Naive thymus-derived CD8-positive, alpha-beta T cell (primary cell): ENCODE measurements at regions not wholly inside any gene's neighbourhood (a gene's known extent, or its start where the extent isn't known, plus 50 kb on each side); places are given as distances from the start of the nearest gene placed in this dataset.
"Not testable (repeated sequence)": the region's sequence is repeated elsewhere in the genome, so short reads cannot be mapped to it uniquely, and the experiment has no call there.

Experiments
- ATAC-seq, 2 donors: fragments of 150-1000 bp; cut with Tn5 transposase in 1 of 2; sonication (Bioruptor Pico), chemical (Tn5 transposase) in 1 of 2; 1 replicate in 1 of 2; 2 replicates in 1 of 2; pipeline ENCODE4 v1.10.0; 2021; ENCODE audit warnings: mild to moderate bottlenecking in 2 of 2, moderate library complexity in 2 of 2
- POLR2A ChIA-PET: fragments of 350-600 bp; sonication (Branson Sonifier 250); formaldehyde crosslinking; loops from one replicate; lab custom pipeline; 2021; ENCODE audit warnings: antibody characterized with exemption; lab: Charles Lee
- DNase-seq, 10 donors: peaks; one replicate each; pipeline versions ENCODE4 v3.0.0 to v3.0.0-alpha.2; 2020 to 2022
- H3K27ac Mint-ChIP-seq, 10 donors: one replicate each; pipeline ENCODE4 v1.8.0; 2020 to 2022; ENCODE audit warnings: mild to moderate bottlenecking in 10 of 10, mixed read lengths in 10 of 10, moderate library complexity in 4 of 10, inconsistent platforms in 1 of 10
- H3K27me3 Mint-ChIP-seq, 5 donors: one replicate each; pipeline ENCODE4 v1.8.0; 2021 to 2022; ENCODE audit warnings: mixed read lengths in 5 of 5
- H3K36me3 Mint-ChIP-seq, 3 donors: one replicate each; pipeline ENCODE4 v1.8.0; 2020 to 2022; ENCODE audit warnings: mixed read lengths in 3 of 3, mild to moderate bottlenecking in 2 of 3, inconsistent platforms in 1 of 3
- H3K4me1 Mint-ChIP-seq, 4 donors: one replicate each; pipeline ENCODE4 v1.8.0; 2021 to 2022; ENCODE audit warnings: mixed read lengths in 4 of 4
- H3K4me3 Mint-ChIP-seq, 10 donors: one replicate each; pipeline ENCODE4 v1.8.0; 2020 to 2022; ENCODE audit warnings: mild to moderate bottlenecking in 10 of 10, mixed read lengths in 10 of 10, moderate library complexity in 6 of 10, inconsistent platforms in 1 of 10
- H3K9me3 Mint-ChIP-seq, 9 donors: one replicate each; pipeline ENCODE4 v1.8.0; 2020 to 2022; ENCODE audit warnings: mixed read lengths in 9 of 9, mild to moderate bottlenecking in 3 of 9, inconsistent platforms in 1 of 9, moderate library complexity in 1 of 9

DNA sequence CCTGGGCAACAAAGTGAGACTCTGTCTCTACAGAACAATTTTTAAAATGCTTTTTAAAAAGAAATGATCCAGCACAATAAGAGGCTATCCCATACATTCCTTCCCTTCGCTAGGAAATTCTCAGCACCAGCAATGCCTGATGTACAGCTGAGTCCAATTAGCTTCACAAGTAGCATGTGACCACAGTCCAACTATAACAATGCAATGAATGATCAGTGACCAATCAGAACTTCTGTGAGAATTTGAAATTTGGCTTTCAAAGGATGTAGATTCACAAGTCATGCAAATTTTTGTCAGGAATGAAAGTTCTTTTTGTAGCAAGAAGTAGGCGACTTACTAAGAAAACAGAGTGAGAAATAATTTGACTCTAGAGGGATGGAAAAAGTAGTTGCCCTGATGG lies 278.5 kb upstream of the UGT8 start:
- Mint-ChIP-seq H3K27me3 (peaks cover 0 to 7% (median 2%) of the 10 kb centered on the region in 5 donors), H3K4me1 (no peaks in the 10 kb centered on the region), H3K27ac (no peak overlapping the region), H3K4me3 (no peak overlapping the region), H3K9me3 (no peaks in the 10 kb centered on the region), H3K36me3 (no peaks in the 10 kb centered on the region)
- DNase-seq, result no peak
- POLR2A ChIA-PET, result no interaction called here
- no peak for ATAC-seq

DNA sequence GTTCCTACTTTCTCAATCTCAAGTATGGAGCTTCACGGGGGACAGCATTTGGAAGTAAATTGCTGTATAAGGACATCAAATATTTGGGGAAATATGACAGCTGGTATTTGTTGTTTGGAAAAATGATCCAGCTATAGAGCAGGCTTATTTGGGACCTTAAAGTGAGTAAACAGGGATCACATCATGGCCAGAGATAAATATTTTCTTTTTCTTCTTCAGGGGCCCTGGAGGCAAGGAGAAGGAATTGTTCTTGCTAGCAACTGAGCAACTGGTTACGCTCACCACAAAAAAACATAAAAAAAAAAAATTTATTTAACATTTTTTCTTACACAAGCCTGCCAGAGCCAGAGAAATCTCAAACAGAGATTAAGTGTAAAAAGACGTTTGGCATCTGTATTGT lies 277.2 kb upstream of the UGT8 start:
- H3K36me3 Mint-ChIP-seq, result no peaks in the 10 kb centered on the region
- H3K4me1 Mint-ChIP-seq, result no peaks in the 10 kb centered on the region
- no peak overlapping the region for H3K4me3 Mint-ChIP-seq
- DNase-seq (no peak), ATAC-seq (no peak)
- POLR2A ChIA-PET, result no interaction called here
- no peak overlapping the region for H3K27ac Mint-ChIP-seq
- H3K27me3 Mint-ChIP-seq, result peaks cover 0 to 7% (median 2%) of the 10 kb centered on the region in 5 donors
- no peaks in the 10 kb centered on the region for H3K9me3 Mint-ChIP-seq

DNA sequence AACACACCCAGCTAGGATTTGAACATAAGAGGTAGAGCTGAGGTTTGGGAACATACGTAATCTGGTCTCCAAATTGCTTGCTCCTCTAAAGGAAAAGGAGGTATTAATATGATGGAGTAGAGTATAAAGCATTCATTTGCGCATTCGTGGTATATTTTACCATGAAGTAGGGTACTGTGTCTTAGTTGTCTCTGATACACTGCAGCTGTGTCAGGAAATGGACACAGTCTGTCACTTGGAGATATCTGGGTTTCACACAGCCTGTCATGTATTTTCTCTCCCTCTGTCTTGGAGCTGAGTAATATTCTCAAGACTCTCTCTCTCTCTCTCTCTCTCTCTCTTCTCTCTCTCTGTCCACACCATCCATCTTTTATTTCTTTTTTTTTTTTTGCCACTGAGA lies 274.8 kb upstream of the UGT8 start:
- POLR2A ChIA-PET, result no interaction called here
- no peaks in the 10 kb centered on the region for H3K36me3 Mint-ChIP-seq
- peaks cover 0 to 7% (median 2%) of the 10 kb centered on the region in 5 donors for H3K27me3 Mint-ChIP-seq
- H3K4me3 Mint-ChIP-seq, result no peak overlapping the region
- no peaks in the 10 kb centered on the region for H3K9me3 Mint-ChIP-seq
- H3K4me1 Mint-ChIP-seq, result no peaks in the 10 kb centered on the region
- DNase-seq (no peak), ATAC-seq (no peak)
- H3K27ac Mint-ChIP-seq, result no peak overlapping the region

DNA sequence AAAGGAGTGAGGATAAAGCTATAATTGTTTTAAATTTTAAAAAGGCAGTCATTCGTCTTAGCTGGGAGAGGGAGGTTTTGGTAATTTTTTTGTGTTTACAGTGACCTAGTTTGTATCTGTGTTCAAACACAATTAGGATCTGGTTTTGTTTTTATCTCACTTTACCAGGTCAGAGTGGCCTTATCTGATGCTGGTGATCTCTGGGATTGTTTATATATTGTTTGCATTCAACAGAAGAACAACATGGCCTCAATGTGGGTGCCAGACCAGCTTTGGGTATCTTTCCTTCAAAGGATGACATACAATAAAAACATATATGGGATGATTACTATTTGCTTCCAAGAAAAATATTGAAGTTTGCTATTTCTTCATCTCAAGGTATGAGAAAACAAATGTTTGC lies 272.2 kb upstream of the UGT8 start:
- Mint-ChIP-seq H3K27me3 (peaks cover 0 to 11% (median 3%) of the 10 kb centered on the region in 5 donors), H3K36me3 (no peaks in the 10 kb centered on the region), H3K4me3 (no peak overlapping the region), H3K9me3 (peaks cover 0 to 10% (median 0%) of the 10 kb centered on the region in 9 donors), H3K27ac (no peak overlapping the region), H3K4me1 (no peaks in the 10 kb centered on the region)
- DNase-seq (no peak), ATAC-seq (no peak)
- POLR2A ChIA-PET, result no interaction called here

DNA sequence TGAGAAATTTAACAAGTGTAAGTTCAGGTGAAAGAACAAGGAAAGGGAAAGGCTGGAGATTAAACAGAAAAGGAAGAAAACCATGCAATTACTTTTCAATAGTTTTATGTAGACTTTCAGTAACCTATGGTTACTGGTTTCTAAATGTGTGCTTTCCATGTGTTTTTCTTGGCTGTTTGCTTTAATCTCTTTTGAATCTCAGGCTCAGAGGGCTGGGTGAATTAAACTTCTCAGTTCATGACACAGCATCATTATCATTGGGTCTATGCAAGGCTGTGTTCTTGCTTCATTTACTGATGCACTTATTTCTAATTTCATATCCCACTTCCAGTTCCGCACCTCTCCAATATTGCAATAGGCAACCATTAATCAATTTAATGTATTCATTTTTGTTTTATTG lies 266.5 kb upstream of the UGT8 start:
- ATAC-seq (no peak), DNase-seq (no peak)
- Mint-ChIP-seq H3K9me3 (peaks cover 0 to 14% (median 2%) of the 10 kb centered on the region in 9 donors), H3K4me1 (no peaks in the 10 kb centered on the region), H3K27me3 (peaks cover 0 to 8% (median 5%) of the 10 kb centered on the region in 5 donors), H3K4me3 (no peak overlapping the region), H3K27ac (no peak overlapping the region), H3K36me3 (peaks cover 0 to 5% (median 0%) of the 10 kb centered on the region in 3 donors)
- POLR2A ChIA-PET, result no interaction called here

DNA sequence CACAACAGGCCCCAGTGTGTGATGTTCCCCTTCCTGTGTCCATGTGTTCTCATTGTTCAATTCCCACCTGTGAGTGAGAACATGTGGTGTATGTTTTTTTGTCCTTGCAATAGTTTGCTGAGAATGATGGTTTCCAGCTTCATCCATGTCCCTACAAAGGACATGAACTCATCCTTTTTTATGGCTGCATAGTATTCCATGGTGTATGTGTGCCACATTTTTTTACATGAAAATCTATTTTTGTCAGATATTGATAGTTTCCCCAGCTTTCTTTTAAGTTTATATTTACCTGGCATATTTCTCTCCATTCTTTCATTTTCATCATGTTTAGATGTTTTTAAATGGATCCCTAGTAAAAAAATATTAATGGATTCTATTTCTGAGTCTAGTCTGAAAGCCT lies 264.2 kb upstream of the UGT8 start:
- H3K27me3 Mint-ChIP-seq, H3K4me3 Mint-ChIP-seq, H3K36me3 Mint-ChIP-seq, POLR2A ChIA-PET, H3K27ac Mint-ChIP-seq, H3K4me1 Mint-ChIP-seq, DNase-seq, ATAC-seq: not testable (repeated sequence)
- H3K9me3 Mint-ChIP-seq, result peaks cover 0 to 15% (median 4%) of the 10 kb centered on the region in 9 donors

DNA sequence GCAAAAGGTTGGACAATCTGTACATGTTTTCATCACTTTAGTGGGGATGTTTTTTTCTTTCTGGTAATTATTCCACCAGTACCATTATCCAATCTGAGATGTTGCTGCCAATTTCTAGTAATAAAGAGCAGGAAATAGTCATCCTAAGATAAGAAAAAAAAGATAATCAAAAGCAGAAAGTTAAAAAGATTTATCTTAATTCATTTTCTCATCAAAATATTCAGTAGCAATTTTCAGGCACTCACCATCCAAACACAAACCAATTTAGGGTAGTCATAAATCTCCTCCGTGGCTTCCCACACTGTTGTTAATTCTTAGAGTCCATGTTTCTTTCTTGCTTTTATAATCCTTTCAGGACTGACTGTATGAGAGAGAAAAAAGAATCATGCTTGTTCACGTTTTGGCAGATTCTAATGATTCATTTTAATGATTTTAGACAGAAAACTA lies 263.7 kb upstream of the UGT8 start:
- no peak for DNase-seq
- Mint-ChIP-seq H3K4me1 (no peaks in the 10 kb centered on the region), H3K9me3 (peaks cover 0 to 15% (median 4%) of the 10 kb centered on the region in 9 donors), H3K36me3 (peaks cover 0 to 5% (median 0%) of the 10 kb centered on the region in 3 donors), H3K27ac (no peak overlapping the region), H3K27me3 (peaks cover 0 to 9% (median 8%) of the 10 kb centered on the region in 5 donors), H3K4me3 (no peak overlapping the region)
- ATAC-seq, result no peak
- POLR2A ChIA-PET, result no interaction called here

DNA sequence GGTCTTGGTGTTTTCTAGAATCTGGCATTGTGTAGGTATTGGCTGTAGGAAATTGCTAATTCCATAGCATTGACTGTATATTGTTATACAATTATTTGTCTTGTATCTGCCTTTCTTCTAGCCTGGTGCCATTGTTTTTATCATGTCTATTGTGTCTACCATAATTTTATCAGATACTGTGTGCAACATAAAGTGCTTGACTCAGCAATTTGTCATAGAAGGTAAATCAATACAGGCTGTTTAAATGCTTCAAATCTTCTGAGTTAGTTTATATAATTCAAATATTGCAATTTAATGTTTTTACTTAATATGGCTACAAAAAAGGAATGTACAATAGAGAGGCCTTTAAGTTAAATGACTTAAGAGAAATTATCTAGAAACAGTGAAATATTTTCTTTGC lies 263.3 kb upstream of the UGT8 start:
- ATAC-seq, result no peak
- Mint-ChIP-seq H3K4me3 (no peak overlapping the region), H3K27me3 (peaks cover under 1 to 9% (median 8%) of the 10 kb centered on the region in 5 donors), H3K9me3 (peaks cover 0 to 13% (median 4%) of the 10 kb centered on the region in 9 donors), H3K27ac (no peak overlapping the region), H3K4me1 (no peaks in the 10 kb centered on the region), H3K36me3 (peaks cover 0 to 5% (median 0%) of the 10 kb centered on the region in 3 donors)
- POLR2A ChIA-PET, result no interaction called here
- no peak for DNase-seq

DNA sequence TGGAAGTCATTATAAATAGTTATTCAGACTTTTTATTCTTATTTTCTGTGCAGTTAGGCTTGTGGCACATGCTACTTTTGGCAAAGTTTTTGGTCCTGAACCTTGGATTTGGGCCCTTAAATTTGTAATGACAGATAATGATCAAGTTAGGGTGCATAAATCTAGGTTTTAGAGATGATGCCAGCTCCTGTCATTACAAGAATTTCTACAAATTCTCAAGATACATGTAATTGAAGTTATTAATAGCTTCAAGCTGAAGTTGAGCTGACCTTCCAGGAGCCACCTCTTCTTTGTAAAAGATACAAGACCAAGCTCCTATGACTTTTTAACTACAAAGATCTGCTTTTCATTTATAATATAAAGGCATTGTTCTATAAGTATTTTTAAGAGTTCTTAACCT lies 255.6 kb upstream of the UGT8 start:
- DNase-seq, result no peak
- Mint-ChIP-seq H3K27me3 (peaks cover 0 to 7% (median 4%) of the 10 kb centered on the region in 5 donors), H3K36me3 (no peaks in the 10 kb centered on the region), H3K4me1 (no peaks in the 10 kb centered on the region), H3K4me3 (no peak overlapping the region), H3K27ac (no peak overlapping the region), H3K9me3 (peaks cover 0 to 5% (median 0%) of the 10 kb centered on the region in 9 donors)
- no peak for ATAC-seq
- POLR2A ChIA-PET, result no interaction called here

DNA sequence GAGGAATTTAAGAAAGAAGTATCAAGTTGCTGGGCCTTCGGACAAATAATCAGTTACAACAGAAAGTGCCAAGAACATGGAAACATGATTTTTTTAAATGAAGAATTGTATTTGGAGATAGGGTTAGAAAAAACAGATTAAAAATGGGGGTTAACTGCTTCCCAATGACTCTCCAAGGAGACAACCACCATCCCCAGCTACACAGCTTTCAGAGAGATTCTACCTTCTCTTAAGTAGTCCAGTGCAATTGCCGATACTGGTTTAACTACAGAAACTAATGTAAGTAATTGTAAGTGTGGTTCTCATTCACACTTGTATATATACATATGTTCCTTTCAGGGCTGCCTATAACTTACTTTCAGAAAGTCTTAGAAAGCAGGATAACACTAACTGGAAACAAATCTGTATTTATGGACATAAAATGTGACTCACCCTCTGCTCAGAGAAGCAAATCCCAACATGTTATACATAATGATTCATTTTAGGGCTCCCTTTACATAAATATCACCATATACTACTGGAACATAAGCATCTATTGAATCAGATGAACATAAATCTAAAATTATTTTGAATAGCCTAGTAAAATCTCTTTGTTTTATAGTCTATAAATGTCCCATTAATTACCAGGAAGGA lies 248.9 kb upstream of the UGT8 start:
- Mint-ChIP-seq H3K27me3 (peaks cover 0 to 11% (median 0%) of the 10 kb centered on the region in 5 donors), H3K4me1 (no peaks in the 10 kb centered on the region), H3K9me3 (peaks cover 0 to 13% (median 4%) of the 10 kb centered on the region in 9 donors), H3K36me3 (no peaks in the 10 kb centered on the region), H3K4me3 (no peak overlapping the region), H3K27ac (no peak overlapping the region)
- DNase-seq (no peak), ATAC-seq (no peak)
- POLR2A ChIA-PET, result no interaction called here

DNA sequence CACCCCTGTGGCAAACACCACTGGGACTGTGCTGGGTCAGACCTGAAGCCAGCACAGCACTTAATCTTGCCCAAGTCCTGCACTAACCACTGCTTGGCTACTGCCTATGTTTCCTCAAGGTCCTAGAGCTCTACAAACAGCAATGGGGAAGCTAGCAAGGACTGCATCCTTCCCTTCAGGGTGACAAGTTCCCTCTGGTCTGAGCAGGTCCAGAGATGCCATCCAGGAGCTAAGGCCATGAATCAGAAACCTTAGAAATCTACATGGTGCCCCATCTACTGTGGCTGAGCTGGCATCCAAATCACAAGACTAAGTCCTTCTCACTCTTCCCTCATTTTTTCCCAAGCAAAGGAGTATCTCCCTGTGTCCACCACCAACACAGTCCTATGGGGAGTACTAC lies 239.7 kb upstream of the UGT8 start:
- POLR2A ChIA-PET, result no interaction called here
- ATAC-seq (no peak), DNase-seq (no peak)
- Mint-ChIP-seq H3K4me3 (peak overlapping the region in 1 of 10 donors; percentile 30), H3K27ac (no peak overlapping the region), H3K9me3 (peaks cover 0 to 4% (median 0%) of the 10 kb centered on the region in 9 donors), H3K36me3 (no peaks in the 10 kb centered on the region), H3K4me1 (peaks cover 0 to 1% (median 0%) of the 10 kb centered on the region in 4 donors), H3K27me3 (peaks cover 2 to 24% (median 4%) of the 10 kb centered on the region in 5 donors)

DNA sequence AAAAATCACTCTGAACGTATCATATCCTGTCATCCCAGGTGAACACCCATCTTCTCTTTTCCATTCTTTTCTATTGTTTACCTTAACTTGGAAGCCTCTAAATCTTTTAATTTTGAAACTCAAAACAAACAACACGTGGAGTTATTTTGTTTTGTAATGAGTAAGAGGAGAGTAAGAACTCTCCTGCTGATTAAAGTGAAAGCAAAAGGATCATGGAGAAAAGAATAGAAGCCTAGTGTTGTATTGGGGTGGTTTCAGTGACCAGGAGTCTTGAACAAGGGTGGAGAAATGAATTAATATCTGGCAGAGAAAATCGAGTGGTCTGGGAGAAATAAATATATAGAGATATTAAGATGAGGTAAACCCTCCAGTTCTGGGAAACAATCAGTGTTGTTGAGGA lies 237.4 kb upstream of the UGT8 start:
- Mint-ChIP-seq H3K4me1 (peaks cover 0 to 1% (median 0%) of the 10 kb centered on the region in 4 donors), H3K27me3 (peaks cover 0 to 24% (median 4%) of the 10 kb centered on the region in 5 donors), H3K27ac (no peak overlapping the region), H3K9me3 (peaks cover 0 to 4% (median 0%) of the 10 kb centered on the region in 9 donors), H3K36me3 (no peaks in the 10 kb centered on the region), H3K4me3 (no peak overlapping the region)
- DNase-seq (no peak), ATAC-seq (no peak)
- POLR2A ChIA-PET, result no interaction called here

DNA sequence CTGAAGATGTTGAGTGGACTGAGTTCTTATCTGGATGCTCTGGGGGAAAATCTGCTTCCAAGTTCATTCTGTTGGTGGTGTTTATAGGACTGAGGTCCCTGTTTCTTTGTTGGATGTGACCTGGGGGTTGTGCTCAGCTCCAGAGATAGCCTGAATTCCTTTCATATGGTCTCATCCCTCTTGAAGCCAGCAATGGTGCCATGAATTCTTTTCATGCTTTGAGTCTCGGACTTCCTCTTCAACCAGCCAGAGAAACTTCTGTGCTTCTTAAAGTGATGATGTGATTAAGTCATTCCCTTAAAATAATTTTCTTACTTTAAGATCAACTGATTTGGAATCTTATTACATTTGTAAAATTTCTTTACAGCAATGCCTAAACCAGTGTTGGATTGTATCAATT lies 233.8 kb upstream of the UGT8 start:
- H3K27me3 Mint-ChIP-seq, result peaks cover 0 to 12% (median 4%) of the 10 kb centered on the region in 5 donors
- H3K4me1 Mint-ChIP-seq, result no peaks in the 10 kb centered on the region
- POLR2A ChIA-PET, result no interaction called here
- H3K9me3 Mint-ChIP-seq, result no peaks in the 10 kb centered on the region
- DNase-seq, result no peak
- H3K4me3 Mint-ChIP-seq, result no peak overlapping the region
- H3K36me3 Mint-ChIP-seq, result no peaks in the 10 kb centered on the region
- no peak for ATAC-seq
- H3K27ac Mint-ChIP-seq, result no peak overlapping the region

DNA sequence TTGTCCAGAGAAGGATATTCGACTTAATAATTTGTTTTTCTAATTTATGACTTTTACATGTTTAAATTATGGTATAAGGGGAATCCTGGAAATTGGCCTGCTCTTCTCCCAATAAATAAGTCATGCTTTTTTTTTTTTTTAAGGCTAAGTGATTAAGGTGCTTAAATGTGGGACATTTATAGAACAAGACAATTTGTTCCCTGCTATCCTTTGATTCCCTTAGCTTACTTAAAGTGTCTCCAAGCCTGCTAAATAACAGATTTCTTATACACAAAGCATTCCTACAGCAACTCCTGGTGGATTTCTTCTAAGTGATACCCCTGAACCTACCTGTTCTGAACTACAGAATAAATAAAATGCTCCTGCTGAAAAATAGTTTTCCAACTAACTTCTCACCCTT lies 233.0 kb upstream of the UGT8 start:
- no peak for DNase-seq
- H3K4me1 Mint-ChIP-seq, result no peaks in the 10 kb centered on the region
- H3K27ac Mint-ChIP-seq, result no peak overlapping the region
- H3K9me3 Mint-ChIP-seq, result no peaks in the 10 kb centered on the region
- H3K4me3 Mint-ChIP-seq, result no peak overlapping the region
- ATAC-seq, result no peak
- POLR2A ChIA-PET, result no interaction called here
- H3K27me3 Mint-ChIP-seq, result peaks cover 0 to 8% (median 5%) of the 10 kb centered on the region in 5 donors
- H3K36me3 Mint-ChIP-seq, result no peaks in the 10 kb centered on the region
